GM21390 (cell line): ENCODE measurements at regions not wholly inside any gene's neighbourhood (a gene's known extent, or its start where the extent isn't known, plus 50 kb on each side); places are given as distances from the start of the nearest gene placed in this dataset.

Experiments used
- ATAC-seq: cut with Tn5 transposase; IDR thresholded peaks from one replicate; pipeline ENCODE4 v1.9.1; 2021; ENCODE audit not compliant: unreplicated experiment

DNA sequence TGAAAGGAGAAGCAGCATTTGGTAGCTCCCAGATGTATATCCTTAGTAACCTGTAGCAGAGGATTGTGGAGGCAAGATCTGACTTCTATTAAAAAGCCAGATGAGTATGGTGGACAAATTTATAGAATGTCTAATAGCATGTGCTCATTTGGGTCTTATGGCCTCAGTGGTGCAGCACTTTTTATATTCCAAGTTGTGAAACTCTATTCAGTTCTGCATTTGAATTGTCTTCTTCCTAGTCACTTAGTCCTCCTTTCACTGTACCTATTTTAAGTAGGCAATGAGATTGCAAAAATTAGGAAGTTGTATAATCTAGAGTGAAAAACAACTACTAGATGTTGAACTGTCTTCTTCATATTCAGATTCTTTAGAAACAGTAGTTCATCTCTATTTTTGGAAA lies 412.5 kb upstream of the PCDH9 start:
- no peak for ATAC-seq

- ATAC-seq, result no peak
Observed at GRCh38 chr13:67635754-67636153, 405.6 kb upstream of the PCDH9 start.

GRCh38 chr13:67632590-67632989 lies 402.5 kb upstream of the PCDH9 start:
- no peak for ATAC-seq

GRCh38 chr13:67630640-67631039 lies 400.5 kb upstream of the PCDH9 start:
- no peak for ATAC-seq

DNA sequence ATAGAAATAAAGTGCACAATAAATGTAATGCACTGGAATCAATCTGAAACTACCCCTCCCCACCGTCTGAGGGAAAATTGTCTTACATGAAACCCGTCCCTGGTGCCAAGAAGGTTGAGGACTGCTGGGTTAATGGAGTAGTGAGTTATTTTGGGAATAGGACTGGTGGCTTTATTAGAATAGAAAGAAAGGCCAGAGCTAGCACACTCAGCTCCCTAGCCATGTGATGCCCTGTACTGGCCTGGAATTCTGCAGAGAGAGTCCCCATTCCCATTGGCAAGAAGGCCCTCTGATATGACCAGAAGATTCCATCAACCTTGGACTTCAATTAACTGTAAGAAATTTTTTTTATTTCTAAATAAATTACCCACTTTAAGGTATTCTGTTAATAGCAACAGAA lies 393.5 kb upstream of the PCDH9 start:
- no peak for ATAC-seq

- ATAC-seq, result no peak
Observed at GRCh38 chr13:67620665-67621064, 390.5 kb upstream of the PCDH9 start.

GRCh38 chr13:67619995-67620380 lies 389.9 kb upstream of the PCDH9 start:
- ATAC-seq, result no peak

GRCh38 chr13:67619351-67619994 lies 389.3 kb upstream of the PCDH9 start:
- ATAC-seq, result no peak

GRCh38 chr13:67614579-67614978 lies 384.4 kb upstream of the PCDH9 start:
- no peak for ATAC-seq

GRCh38 chr13:67614013-67614412 lies 383.9 kb upstream of the PCDH9 start:
- ATAC-seq, result no peak

- ATAC-seq, result no peak
Observed at GRCh38 chr13:67588607-67589006, 358.5 kb upstream of the PCDH9 start.

- no peak for ATAC-seq
Observed at GRCh38 chr13:67577361-67577760, 347.2 kb upstream of the PCDH9 start.

DNA sequence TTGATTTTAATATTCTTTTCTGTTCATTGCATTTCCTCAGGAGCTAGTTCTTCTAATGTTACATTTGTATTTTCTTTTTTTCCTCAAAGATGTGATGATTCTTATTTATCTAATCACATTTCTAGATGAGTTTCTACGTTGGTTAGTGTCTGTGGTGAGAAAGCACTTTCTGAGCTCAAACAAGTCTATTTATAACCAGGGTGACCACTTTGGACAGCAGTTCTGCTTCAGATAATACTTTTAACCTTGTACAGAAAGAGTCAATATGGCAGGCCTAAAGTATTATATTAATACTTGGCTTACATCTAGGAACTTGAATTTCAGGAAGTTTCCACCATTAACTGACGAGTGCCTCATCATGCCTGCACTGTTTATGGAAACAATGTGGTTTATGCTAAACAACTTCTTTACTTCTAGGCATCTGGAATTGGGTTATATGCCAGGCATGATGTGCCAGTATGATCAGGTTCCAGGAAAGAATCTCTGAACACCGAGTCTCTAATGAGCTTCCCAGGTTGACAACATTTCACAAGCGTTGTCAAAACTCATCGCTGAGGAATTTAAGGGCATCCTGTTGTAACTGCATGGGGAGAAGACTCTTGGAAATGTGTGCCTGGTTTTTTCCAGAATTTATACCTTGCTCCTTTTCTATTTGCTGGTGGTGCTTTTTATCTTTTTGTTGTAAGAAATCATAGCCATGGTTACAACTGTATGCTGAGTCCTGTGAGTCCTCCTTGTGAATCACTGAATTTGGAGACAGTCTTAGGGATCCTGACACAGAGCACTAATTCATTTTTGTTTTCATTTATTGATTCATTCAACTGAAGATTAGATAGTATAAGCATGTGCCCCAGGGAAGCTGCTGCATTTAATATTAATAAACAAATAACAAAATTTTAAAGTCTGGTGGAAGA lies 344.4 kb upstream of the PCDH9 start:
- ATAC-seq, result no peak

DNA sequence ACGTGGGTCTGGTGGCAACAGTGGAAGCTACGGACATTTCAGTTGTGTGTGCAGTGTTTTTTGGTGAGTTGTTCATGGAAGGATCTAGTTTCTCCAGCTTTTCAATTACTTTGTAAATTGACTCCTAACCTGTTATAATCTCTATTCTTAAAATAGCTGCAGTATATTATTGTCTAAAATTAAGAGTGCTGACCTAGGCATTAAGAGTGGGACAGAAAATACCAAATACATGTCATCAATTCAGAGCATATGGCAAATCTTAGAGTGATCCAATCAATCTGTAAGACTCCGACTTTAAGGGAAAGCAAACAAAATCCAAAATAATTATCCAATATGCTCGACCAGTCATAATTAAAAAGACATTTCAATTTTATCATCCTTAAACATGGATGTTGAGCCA lies 338.1 kb upstream of the PCDH9 start:
- no peak for ATAC-seq

DNA sequence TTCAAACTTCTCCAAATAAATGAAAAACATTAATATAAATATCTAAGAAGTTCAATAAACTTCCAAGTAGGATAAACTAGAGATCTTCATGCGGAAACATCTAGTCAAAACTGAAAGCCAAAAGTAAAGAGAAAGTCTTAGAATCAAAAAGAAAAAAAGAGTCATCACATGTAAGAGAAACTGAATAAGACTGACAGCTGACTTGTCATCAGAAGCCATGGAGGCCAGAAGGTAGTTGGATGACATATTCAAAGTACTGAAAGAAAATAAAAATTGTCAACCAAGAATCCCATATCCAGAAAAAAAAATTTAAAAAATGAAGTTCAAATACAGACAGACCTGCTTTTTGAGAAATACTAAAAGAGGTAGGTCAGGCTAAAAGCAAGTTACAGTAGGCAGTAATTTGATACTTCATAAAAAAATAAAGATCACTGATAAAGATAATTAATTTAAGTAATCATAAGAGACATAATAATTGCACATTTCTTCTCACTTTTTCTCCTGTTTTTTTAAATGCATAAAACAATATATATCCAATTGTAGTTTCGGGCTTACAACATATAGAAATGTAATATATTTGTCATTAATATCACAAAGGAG lies 327.6 kb upstream of the PCDH9 start:
- ATAC-seq, result no peak

DNA sequence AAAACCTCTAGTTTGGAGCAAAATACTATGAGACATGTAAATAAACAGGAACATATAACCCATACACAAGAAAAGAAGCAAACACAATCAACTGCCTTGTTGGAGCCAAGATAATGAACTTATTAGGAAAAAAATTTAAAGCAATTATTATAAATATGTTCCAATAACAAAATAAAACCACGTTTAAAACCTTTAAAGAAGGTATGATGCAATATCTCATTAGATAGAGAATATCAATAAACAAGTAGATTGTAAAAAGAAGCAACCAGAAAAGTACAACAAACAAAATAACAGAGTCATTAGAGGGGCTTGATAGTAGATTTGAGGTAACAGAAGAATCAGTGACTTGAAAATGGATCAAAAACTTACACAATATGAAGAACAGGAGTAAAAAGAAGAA lies 327.0 kb upstream of the PCDH9 start:
- no peak for ATAC-seq

GRCh38 chr13:67554746-67555452 lies 324.8 kb upstream of the PCDH9 start:
- ATAC-seq, result no peak

DNA sequence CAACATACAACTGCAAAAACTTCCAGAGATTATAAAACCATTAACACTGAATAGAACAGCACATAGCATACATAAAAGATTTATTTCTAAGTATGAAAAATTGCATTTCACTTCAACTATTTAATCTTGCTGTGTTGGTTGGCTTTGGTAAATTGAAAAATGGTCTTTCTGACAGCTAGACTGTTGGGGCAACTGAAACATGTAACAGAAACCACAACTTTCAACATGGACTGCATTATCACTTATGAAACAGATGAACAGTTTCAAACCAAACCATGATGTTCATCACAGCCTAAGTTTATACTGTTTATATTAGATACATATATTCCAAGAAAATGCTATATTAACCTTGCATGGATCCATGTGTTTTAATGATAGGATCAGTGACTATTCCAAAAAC lies 324.1 kb upstream of the PCDH9 start:
- peak; percentile 51 for ATAC-seq

GRCh38 chr13:67549331-67549730 lies 319.2 kb upstream of the PCDH9 start:
- no peak for ATAC-seq

DNA sequence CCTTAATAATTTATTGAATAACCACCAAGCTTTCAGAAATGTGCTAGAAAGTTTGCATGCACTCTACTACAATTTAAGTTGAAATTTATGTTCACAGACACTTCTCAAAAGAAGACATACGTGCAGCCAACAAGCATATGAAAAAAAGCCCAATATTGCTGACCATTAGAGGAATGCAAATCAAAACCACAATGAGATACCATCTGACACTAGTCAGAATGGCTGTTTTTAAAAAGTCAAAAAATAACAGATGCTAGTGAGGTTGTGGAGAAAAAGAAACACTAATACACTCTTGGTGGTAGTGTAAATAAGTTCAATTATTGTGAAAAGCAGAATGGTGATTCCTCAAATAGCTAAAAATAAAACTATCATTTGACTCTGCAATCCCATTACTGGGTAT lies 308.8 kb upstream of the PCDH9 start:
- ATAC-seq, result no peak

DNA sequence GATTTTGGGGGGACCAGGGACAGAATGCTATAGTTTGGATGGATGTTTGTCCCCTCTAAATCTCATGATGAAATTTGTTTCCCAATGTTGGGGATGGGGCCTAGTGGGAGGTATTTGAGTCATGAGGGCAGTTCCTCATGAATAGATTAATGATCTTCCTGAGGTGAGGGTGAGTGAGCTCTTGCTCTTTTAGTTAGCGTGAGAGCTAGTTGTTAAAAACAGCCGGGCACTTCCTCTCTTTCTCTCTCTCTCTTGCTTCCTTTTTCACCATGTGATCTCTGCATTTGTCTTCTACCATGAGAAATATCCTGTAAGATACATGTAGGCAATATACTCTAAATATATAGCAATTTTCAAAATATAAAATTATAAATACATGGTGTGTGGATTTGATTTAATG lies 290.8 kb upstream of the PCDH9 start:
- no peak for ATAC-seq

DNA sequence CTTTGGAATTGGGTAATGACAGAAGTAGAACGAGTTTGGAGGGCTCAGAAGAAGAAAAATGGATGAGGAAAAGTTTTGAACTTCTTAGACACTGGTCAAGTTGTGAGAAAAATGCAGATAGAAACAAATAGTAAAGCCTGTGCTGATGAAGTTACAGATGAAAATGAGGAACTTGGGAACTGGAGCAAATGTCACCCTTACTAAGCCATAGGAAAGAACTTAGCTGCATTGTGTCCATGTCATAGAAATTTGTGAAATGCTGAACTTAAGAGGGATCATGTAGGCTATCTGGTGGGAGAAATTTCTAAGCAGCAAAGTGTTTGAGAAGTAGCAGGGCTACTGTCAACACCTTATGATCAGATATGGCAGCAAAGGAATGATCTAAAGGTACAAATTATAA lies 289.2 kb upstream of the PCDH9 start:
- no peak for ATAC-seq
